ENCODE measurements at regions not wholly inside any gene's neighbourhood (a gene's known extent, or its start where the extent isn't known, plus 50 kb on each side); places are given as distances from the start of the nearest gene placed in this dataset.

GRCh38 chr3:117631781-117632180, 922.2 kb downstream of the TUSC7 start (continued):
- TF ChIP-seq RFX5 (IDR thresholded peaks at IDR 0.05; ENCODE audit: borderline replicate concordance, low read depth, low read length) = no peak
- no peak for TF ChIP-seq KDM4A (IDR thresholded peaks at IDR 0.05; ENCODE audit: low read depth, low read length, severe bottlenecking)
- TF ChIP-seq CREB1 (IDR thresholded peaks at IDR 0.05) = no peak
